ENCODE measurements at regions not wholly inside any gene's neighbourhood (a gene's known extent, or its start where the extent isn't known, plus 50 kb on each side); places are given as distances from the start of the nearest gene placed in this dataset.
"Not testable (repeated sequence)": the region's sequence is repeated elsewhere in the genome, so short reads cannot be mapped to it uniquely, and the experiment has no call there.

GRCh38 chr7:94176694-94177200, 172.6 kb upstream of the BET1 start:
- no peak for DNase-seq

- no peak for DNase-seq
Observed at GRCh38 chr7:94177441-94177840, 173.3 kb upstream of the BET1 start.

GRCh38 chr7:94178230-94178629, 174.1 kb upstream of the BET1 start:
- no peak for DNase-seq

GRCh38 chr7:94179466-94179865, 175.3 kb upstream of the BET1 start:
- no peak for DNase-seq

- DNase-seq: no peak
Observed at GRCh38 chr7:94182066-94182465, 177.9 kb upstream of the BET1 start.

GRCh38 chr7:94182721-94183120, 178.6 kb upstream of the BET1 start:
- DNase-seq: no peak

- DNase-seq: no peak
Observed at GRCh38 chr7:94183289-94183749, 179.2 kb upstream of the BET1 start.

GRCh38 chr7:94183891-94184290, 179.7 kb upstream of the BET1 start:
- DNase-seq: no peak

- no peak for DNase-seq
Observed at GRCh38 chr7:94188350-94188749, 184.2 kb upstream of the BET1 start.

GRCh38 chr7:94190599-94191061, 186.5 kb upstream of the BET1 start:
- no peak for DNase-seq

- DNase-seq: not testable (repeated sequence)
Observed at GRCh38 chr7:94194426-94194825, 190.3 kb upstream of the BET1 start.

GRCh38 chr7:94195201-94195600, 191.0 kb upstream of the BET1 start:
- no peak for DNase-seq

- DNase-seq: no peak
Observed at GRCh38 chr7:94195813-94196212, 191.7 kb upstream of the BET1 start.

GRCh38 chr7:94205529-94205928, 189.2 kb upstream of the COL1A2 start:
- DNase-seq: no peak

- no peak for DNase-seq
Observed at GRCh38 chr7:94206295-94206694, 188.4 kb upstream of the COL1A2 start.

- DNase-seq: no peak
Observed at GRCh38 chr7:94212160-94212559, 182.5 kb upstream of the COL1A2 start.

- no peak for DNase-seq
Observed at GRCh38 chr7:94216944-94217461, 177.7 kb upstream of the COL1A2 start.

GRCh38 chr7:94217766-94218165, 176.9 kb upstream of the COL1A2 start:
- DNase-seq: no peak

GRCh38 chr7:94222516-94222915, 172.2 kb upstream of the COL1A2 start:
- no peak for DNase-seq

GRCh38 chr7:94223375-94224084, 171.2 kb upstream of the COL1A2 start:
- no peak for DNase-seq

GRCh38 chr7:94228223-94228622, 166.5 kb upstream of the COL1A2 start:
- no peak for DNase-seq

GRCh38 chr7:94228678-94229077, 166.0 kb upstream of the COL1A2 start:
- no peak for DNase-seq

GRCh38 chr7:94231305-94231704, 163.4 kb upstream of the COL1A2 start:
- DNase-seq: no peak

GRCh38 chr7:94236960-94237359, 157.7 kb upstream of the COL1A2 start:
- no peak for DNase-seq

- DNase-seq: no peak
Observed at GRCh38 chr7:94237417-94237816, 157.3 kb upstream of the COL1A2 start.
